IMR-90 (cell line): ENCODE measurements at regions not wholly inside any gene's neighbourhood (a gene's known extent, or its start where the extent isn't known, plus 50 kb on each side); places are given as distances from the start of the nearest gene placed in this dataset.
"Not testable (repeated sequence)": the region's sequence is repeated elsewhere in the genome, so short reads cannot be mapped to it uniquely, and the experiment has no call there.

Experiments
- ATAC-seq: fragments of 200-7000 bp; cut with Tn5 transposase; 2 replicates; pipeline ENCODE4 v1.9.1; 2020; ENCODE audit warnings: low read depth, mild to moderate bottlenecking, moderate library complexity
- BruUV-seq: library from RNA; stranded (reverse); fragments of 400-500 nt; replicated peaks from 2 replicates; lab custom pipeline; 2021; lab: Mats Ljungman, UMichigan
- CTCF ChIA-PET: fragments of 300-600 bp; formaldehyde crosslinking; extraction: SDS; loops from one replicate; lab custom pipeline; 2021; ENCODE audit warnings: antibody characterized with exemption; lab: Yijun Ruan, JAX
- POLR2A ChIA-PET: fragments of 300-600 bp; sonication (Branson Sonifier 250); formaldehyde crosslinking; loops from one replicate; lab custom pipeline; 2022; ENCODE audit warnings: antibody characterized with exemption; ENCODE audit not compliant: unreplicated experiment; lab: Charles Lee
- DNase-seq: peaks from one replicate; pipeline ENCODE4 v3.0.0; 2013
- H2AFZ ChIP-seq: replicated peaks from 2 replicates; pipeline ENCODE3; 2013; ENCODE audit warnings: low read length, mild to moderate bottlenecking; ENCODE audit not compliant: poor library complexity
- H2AK5ac ChIP-seq: 2 replicates; pipeline ENCODE4 v1.6.1; 2013; ENCODE audit warnings: low read depth, low read length, inconsistent platforms
- H2AK9ac ChIP-seq: replicated peaks from 2 replicates; pipeline ENCODE3; 2013; ENCODE audit warnings: mild to moderate bottlenecking, low read depth, low read length, moderate library complexity; ENCODE audit not compliant: poor library complexity
- H2BK120ac ChIP-seq: 2 replicates; pipeline ENCODE4 v1.6.1; 2013; ENCODE audit warnings: low read depth, low read length, inconsistent platforms
- H2BK15ac ChIP-seq: 3 replicates; pipeline ENCODE4 v1.6.1; 2013; ENCODE audit warnings: low read depth, low read length, inconsistent platforms
- H2BK20ac ChIP-seq: 2 replicates; pipeline ENCODE4 v1.6.1; 2013; ENCODE audit warnings: low read depth, mild to moderate bottlenecking, inconsistent platforms, low read length, moderate library complexity
- H2BK5ac ChIP-seq: 2 replicates; pipeline ENCODE4 v1.6.1; 2013; ENCODE audit warnings: mild to moderate bottlenecking, low read depth, low read length, inconsistent platforms; ENCODE audit not compliant: poor library complexity, severe bottlenecking
- H3K14ac ChIP-seq: replicated peaks from 2 replicates; pipeline ENCODE4 v1.6.1; 2013; ENCODE audit warnings: low read depth, low read length, inconsistent platforms
- H3K18ac ChIP-seq: 2 replicates; pipeline ENCODE4 v1.6.1; 2013; ENCODE audit warnings: low read depth, low read length, control low read depth
- H3K23ac ChIP-seq: 2 replicates; pipeline ENCODE4 v1.6.1; 2013; ENCODE audit warnings: low read depth, low read length, inconsistent platforms
- H3K27ac ChIP-seq: 2 replicates; pipeline ENCODE4 v1.5.1; 2013; ENCODE audit warnings: mild to moderate bottlenecking, control low read depth, low read length; ENCODE audit not compliant: insufficient read depth
- H3K27me3 ChIP-seq: 2 replicates; pipeline ENCODE4 v1.6.1; 2013; ENCODE audit warnings: low read length; ENCODE audit not compliant: control insufficient read depth, insufficient read depth
- H3K36me3 ChIP-seq: 2 replicates; pipeline ENCODE4 v1.6.1; 2013; ENCODE audit warnings: low read length, mixed read lengths; ENCODE audit not compliant: control insufficient read depth, insufficient read depth
- H3K4ac ChIP-seq: 2 replicates; pipeline ENCODE4 v1.6.1; 2013; ENCODE audit warnings: low read depth, low read length, inconsistent platforms
- H3K4me1 ChIP-seq: 2 replicates; pipeline ENCODE4 v1.6.1; 2013; ENCODE audit warnings: low read length, mixed read lengths; ENCODE audit not compliant: control insufficient read depth, insufficient read depth
- H3K4me2 ChIP-seq: 2 replicates; pipeline ENCODE4 v1.6.1; 2013; ENCODE audit warnings: low read depth, mild to moderate bottlenecking, control low read depth, low read length, moderate library complexity
- H3K4me3 ChIP-seq: 2 replicates; pipeline ENCODE4 v1.5.1; 2013; ENCODE audit warnings: low read depth, mild to moderate bottlenecking, control low read depth, low read length, moderate library complexity; ENCODE audit not compliant: insufficient read depth
- H3K56ac ChIP-seq: 2 replicates; pipeline ENCODE4 v1.6.1; 2013; ENCODE audit warnings: low read length, inconsistent platforms; ENCODE audit not compliant: insufficient read depth; ENCODE audit errors: extremely low read depth
- H3K79me1 ChIP-seq, 2 experiments: 2 replicates each; pipeline ENCODE4 v1.6.1; 2013; ENCODE audit warnings: low read length in 2 of 2, inconsistent platforms in 1 of 2, low read depth in 1 of 2
- H3K9ac ChIP-seq: 2 replicates; pipeline ENCODE4 v1.6.1; 2013; ENCODE audit warnings: low read depth, low read length, control low read depth
- H3K9me1 ChIP-seq: 2 replicates; pipeline ENCODE4 v1.6.1; 2013; ENCODE audit warnings: low read length, inconsistent platforms; ENCODE audit not compliant: insufficient read depth
- H3K9me3 ChIP-seq: 2 replicates; pipeline ENCODE4 v1.6.1; 2013; ENCODE audit warnings: low read length; ENCODE audit not compliant: control insufficient read depth, insufficient read depth
- H4K20me1 ChIP-seq: 2 replicates; pipeline ENCODE4 v1.6.1; 2013; ENCODE audit warnings: low read length, inconsistent platforms; ENCODE audit not compliant: insufficient read depth
- H4K5ac ChIP-seq: 2 replicates; pipeline ENCODE4 v1.6.1; 2013; ENCODE audit warnings: mild to moderate bottlenecking, low read depth, low read length, control low read depth
- H4K8ac ChIP-seq, 2 experiments: 2 replicates each; pipeline ENCODE4 v1.6.1; 2013; ENCODE audit warnings: low read depth in 2 of 2, low read length in 2 of 2, control low read depth in 1 of 2, inconsistent platforms in 1 of 2
- H4K91ac ChIP-seq: 2 replicates; pipeline ENCODE4 v1.6.1; 2013; ENCODE audit warnings: low read depth, low read length, inconsistent platforms; ENCODE audit not compliant: insufficient read depth
- CEBPB ChIP-seq: IDR thresholded peaks from 2 replicates; pipeline ENCODE4 v1.6.1; 2012; ENCODE audit warnings: low read depth, low read length, improper control_type of control experiment
- CTCF ChIP-seq: conservative IDR thresholded peaks from 2 replicates; pipeline ENCODE4 v1.5.1; 2012; ENCODE audit warnings: mild to moderate bottlenecking, low read depth, low read length, improper control_type of control experiment
- RAD21 ChIP-seq: IDR thresholded peaks from 2 replicates; pipeline ENCODE4 v1.6.1; 2012; ENCODE audit warnings: low read length, improper control_type of control experiment
- SMC3 ChIP-seq: fragments of 150-350 bp; IDR thresholded peaks from 2 replicates; pipeline ENCODE4 v1.6.1; 2016; ENCODE audit warnings: low read depth, mild to moderate bottlenecking, antibody characterized with exemption, low read length, moderate library complexity
- WGBS, 2 experiments: methylation state at CpG; one replicate each; pipeline versions ENCODE4 v1.1.5 to v1.1.7; 2013; ENCODE audit warnings: missing lambda C conversion rate in 2 of 2; ENCODE audit not compliant: insufficient read length in 1 of 2; ENCODE audit errors: extremely low coverage in 2 of 2; 5-methylcytosine and 5-hydroxymethylcytosine counted together
- dilution Hi-C: fragments of 300-500 bp; cut with HindIII; formaldehyde crosslinking; loops from one replicate; pipeline ENCODE4 v1.14.3; 2018; ENCODE audit warnings: low sequenced_read_pairs; ENCODE audit not compliant: unreplicated experiment
- in situ Hi-C: fragments of 300-500 bp; cut with MboI; formaldehyde crosslinking; loops from 3 replicates; pipeline ENCODE4 v1.14.3; 2019; ENCODE audit warnings: low sequenced_read_pairs, inconsistent platforms, mixed read lengths
- intact Hi-C: fragments of 100-400 bp; cut with micrococcal nuclease; formaldehyde crosslinking; loops from 2 replicates; pipeline ENCODE4 v1.10.0; 2022

GRCh38 chr12:34123092-34123491, 100.8 kb downstream of the ALG10 start:
- H3K27me3 ChIP-seq, H4K20me1 ChIP-seq, H3K14ac ChIP-seq, H3K4me3 ChIP-seq, POLR2A ChIA-PET, H2BK20ac ChIP-seq, H3K18ac ChIP-seq, H4K8ac ChIP-seq, H3K9ac ChIP-seq, H2AK9ac ChIP-seq, dilution Hi-C loops, H2BK5ac ChIP-seq, H3K4ac ChIP-seq, H2BK15ac ChIP-seq, H4K5ac ChIP-seq, H2BK120ac ChIP-seq, H3K9me3 ChIP-seq, H3K23ac ChIP-seq, H3K4me1 ChIP-seq, H3K79me1 ChIP-seq, H3K36me3 ChIP-seq, H3K4me2 ChIP-seq, H2AK5ac ChIP-seq, H3K56ac ChIP-seq, BruUV-seq, H2AFZ ChIP-seq, H3K27ac ChIP-seq, H3K9me1 ChIP-seq, in situ Hi-C loops, H4K91ac ChIP-seq: not testable (repeated sequence)
- no CpG with 5 or more reads among the region's 6 CpGs for WGBS, 2 experiments
- TF ChIP-seq CTCF (peak; percentile 96), CEBPB (0 out of 2 replicates have a peak, but pooled peaks have one; percentile 11), SMC3 (peak; percentile 50), RAD21 (peak; percentile 59)
- peak; percentile 40 for DNase-seq
- intact Hi-C loops: loop anchor here (1.0 kb wide), 1 partner anchor 95 kb away; no protein-coding TSS in a partner anchor
- peak; percentile 84 for ATAC-seq
- CTCF ChIA-PET: interaction anchor here (0.9 kb wide), 1 partner anchor 21 kb away, joined by 4 read pairs; no protein-coding TSS in a partner anchor
